Fibroblast of skin of back (primary cell): ENCODE measurements at regions not wholly inside any gene's neighbourhood (a gene's known extent, or its start where the extent isn't known, plus 50 kb on each side); places are given as distances from the start of the nearest gene placed in this dataset.
"Not testable (repeated sequence)": the region's sequence is repeated elsewhere in the genome, so short reads cannot be mapped to it uniquely, and the experiment has no call there.

Source experiments
- DNase-seq: peaks from one replicate; pipeline ENCODE4 v3.0.0-alpha.2; 2013

DNA sequence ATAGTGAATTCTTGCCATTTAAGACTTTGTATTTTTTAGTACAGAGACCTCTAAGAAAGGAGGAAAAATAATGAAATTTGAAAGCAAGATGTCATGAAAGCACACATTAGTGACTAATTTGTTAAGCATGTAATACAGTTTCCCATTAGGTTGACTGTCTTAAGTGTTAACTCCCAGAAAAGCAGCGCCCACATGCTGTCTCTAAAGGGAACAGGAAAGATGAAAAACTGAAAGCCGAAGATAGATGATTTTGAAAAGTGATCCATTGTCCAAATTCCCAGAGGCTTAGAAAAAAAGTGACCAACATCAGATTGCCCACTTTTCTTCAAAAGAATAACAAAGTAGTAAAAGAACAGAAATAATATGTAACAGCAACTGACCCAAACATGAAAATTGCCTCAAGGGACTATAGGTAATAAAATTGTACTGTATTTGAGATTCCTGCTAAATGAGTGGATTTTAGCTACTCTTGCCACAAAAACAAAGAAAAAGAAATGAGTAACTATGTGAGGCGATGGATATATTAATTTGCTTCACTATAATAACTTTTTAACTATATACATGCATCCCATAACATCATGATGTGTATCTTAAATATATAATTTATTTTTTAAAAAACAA is 83.2 kb upstream of the OGFRL1 start:
- peak; percentile 21 for DNase-seq

- no peak for DNase-seq
Observed at GRCh38 chr6:71206089-71206488, 82.5 kb upstream of the OGFRL1 start.

- DNase-seq: no peak
Observed at GRCh38 chr6:71209206-71209605, 79.4 kb upstream of the OGFRL1 start.

DNA sequence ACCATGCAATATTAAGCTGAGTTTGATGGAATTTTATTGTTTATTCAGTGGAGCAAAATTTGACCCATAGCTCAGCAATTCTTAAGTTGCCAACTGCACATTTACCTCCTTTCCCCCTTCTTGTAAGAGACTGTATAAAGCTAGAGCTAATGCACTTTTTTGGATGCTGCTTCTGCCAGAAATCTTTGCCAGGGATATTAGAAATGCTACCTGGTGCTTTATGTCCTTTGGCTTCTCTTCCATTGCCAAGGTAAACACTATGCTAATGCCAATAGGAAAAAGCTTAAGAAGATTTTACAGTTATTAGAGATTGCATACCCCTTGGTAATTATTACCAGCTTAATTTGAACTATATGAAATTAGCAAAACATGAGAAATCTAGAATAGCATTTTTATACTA is 79.0 kb upstream of the OGFRL1 start:
- DNase-seq: no peak

DNA sequence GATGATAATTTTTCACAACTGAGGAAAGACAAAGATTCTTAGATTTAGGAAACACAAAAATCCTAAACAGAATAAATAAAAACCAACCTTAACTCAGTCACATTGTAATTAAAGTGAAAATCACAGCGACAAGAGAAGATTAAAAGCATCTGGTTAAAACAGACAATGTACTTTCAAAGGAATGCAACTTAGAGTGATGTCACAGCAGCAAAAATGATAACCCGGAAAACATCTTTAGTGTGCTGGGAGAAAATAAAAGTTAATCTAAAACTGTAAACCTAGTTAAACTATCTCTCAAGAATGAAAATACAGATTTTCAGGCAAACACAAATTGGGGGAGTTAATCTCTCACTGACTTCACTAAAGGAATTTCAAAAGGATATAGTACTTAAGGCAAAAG is 76.8 kb upstream of the OGFRL1 start:
- no peak for DNase-seq

DNA sequence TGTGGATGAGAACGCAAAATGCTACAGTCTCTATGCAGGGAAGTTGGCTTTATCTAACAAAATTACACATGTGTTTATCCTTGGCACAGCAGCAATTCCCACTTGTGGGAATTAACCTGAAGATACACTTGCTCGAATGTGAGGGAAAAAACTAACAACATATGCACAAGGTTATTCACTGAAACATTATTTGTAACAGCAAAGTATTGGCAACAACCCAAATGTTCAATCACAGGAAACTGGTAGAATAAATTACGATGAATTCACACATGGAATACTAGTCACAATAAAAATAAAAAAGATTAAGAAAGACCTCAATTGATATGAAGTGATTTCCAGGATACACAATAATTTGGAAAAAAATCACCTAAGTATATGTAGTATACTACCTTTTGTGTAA is 68.1 kb upstream of the OGFRL1 start:
- no peak for DNase-seq

- DNase-seq: no peak
Observed at GRCh38 chr6:71222671-71223070, 65.9 kb upstream of the OGFRL1 start.

- no peak for DNase-seq
Observed at GRCh38 chr6:71224011-71224410, 64.6 kb upstream of the OGFRL1 start.

DNA sequence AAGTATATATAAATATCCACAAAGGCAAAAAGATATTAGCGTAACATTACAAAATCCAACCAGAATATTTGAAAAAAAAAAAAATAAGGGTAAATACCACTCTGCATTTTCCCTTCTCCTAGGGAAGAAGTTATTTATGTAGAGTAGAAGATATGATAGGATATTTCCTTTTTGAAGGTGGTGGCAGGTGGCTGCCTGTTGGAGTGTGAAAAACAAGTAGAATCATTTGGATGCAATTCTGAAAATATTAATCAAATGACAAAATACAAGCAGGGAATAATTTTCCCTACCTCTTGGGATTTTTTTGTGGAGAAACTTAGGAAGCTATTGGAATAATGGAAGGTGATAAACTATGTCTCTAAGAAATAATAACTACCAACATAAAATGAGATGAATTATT is 62.5 kb upstream of the OGFRL1 start:
- no peak for DNase-seq

- peak; percentile 47 for DNase-seq
Observed at GRCh38 chr6:71228461-71229041, 60.1 kb upstream of the OGFRL1 start.

- no peak for DNase-seq
Observed at GRCh38 chr6:71229477-71229876, 59.1 kb upstream of the OGFRL1 start.

DNA sequence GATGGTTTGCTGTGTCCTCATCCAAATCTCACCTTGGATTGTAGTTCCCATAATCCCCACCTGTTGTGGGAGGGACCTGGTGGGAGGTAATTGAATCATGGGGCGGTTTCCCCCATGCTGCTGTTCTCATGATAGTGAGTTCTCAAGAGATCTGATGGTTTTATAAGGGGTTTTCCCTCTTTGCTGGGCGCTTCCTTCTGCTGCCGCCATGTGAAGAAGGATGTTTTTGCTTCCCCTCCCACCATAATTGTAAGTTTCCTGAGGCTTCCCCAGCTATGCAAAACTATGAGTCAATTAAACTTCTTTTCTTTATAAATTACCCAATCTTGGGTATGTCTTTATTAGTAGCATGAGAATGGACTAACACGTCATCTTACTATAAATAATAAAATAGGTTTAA is 55.7 kb upstream of the OGFRL1 start:
- DNase-seq: not testable (repeated sequence)

DNA sequence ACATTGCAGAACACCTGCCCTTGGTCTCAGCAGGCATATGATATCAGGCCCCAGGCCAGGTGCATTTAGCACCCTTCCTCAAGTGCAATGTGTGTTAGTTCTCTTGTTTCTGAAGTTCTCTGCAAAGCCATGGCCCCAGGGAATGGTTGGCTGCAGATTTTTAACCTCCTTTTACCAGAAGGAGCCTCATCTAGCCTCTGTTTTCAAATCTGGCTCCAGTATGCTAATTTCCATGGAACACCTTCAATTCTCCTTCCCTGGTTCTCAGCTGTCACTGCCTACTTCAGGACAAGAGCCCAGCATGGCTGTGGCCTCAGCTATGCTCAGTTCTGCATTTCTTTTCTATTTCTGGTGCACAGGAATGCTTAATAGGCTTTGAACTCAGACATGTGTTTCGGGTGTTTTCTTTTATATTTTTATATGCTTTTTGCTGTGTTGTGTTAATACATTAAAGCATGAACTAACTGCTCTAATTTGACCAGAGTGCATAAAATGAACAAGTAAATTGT is 51.6 kb upstream of the OGFRL1 start:
- DNase-seq: no peak

DNA sequence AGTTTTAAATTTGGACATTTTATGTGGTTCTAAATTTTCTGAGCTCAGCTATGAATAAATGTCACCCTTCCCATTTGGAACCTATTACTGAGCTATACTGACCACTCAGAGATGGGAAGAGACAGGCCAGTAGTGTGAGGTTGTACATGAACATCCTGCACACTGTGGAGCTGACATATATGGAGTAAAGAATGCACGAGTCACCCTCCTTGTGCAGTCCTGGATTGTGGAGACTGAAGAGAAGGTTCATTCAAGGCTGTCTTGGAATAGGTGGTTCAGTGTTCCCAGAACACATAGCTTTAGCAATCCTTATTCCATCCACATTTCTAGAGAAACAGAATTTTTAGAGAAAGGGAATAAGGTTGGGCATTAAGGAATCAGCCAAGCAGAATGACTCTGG is 50.3 kb upstream of the OGFRL1 start:
- DNase-seq: peak; percentile 50
